ENCODE measurements at regions not wholly inside any gene's neighbourhood (a gene's known extent, or its start where the extent isn't known, plus 50 kb on each side); places are given as distances from the start of the nearest gene placed in this dataset.

GRCh38 chr3:139267300-139268246 lies 76.2 kb upstream of the MRPS22 start:
- no peak for TF ChIP-seq POLR2A (IDR thresholded peaks at IDR 0.05)
- TF ChIP-seq, protein P1, sequence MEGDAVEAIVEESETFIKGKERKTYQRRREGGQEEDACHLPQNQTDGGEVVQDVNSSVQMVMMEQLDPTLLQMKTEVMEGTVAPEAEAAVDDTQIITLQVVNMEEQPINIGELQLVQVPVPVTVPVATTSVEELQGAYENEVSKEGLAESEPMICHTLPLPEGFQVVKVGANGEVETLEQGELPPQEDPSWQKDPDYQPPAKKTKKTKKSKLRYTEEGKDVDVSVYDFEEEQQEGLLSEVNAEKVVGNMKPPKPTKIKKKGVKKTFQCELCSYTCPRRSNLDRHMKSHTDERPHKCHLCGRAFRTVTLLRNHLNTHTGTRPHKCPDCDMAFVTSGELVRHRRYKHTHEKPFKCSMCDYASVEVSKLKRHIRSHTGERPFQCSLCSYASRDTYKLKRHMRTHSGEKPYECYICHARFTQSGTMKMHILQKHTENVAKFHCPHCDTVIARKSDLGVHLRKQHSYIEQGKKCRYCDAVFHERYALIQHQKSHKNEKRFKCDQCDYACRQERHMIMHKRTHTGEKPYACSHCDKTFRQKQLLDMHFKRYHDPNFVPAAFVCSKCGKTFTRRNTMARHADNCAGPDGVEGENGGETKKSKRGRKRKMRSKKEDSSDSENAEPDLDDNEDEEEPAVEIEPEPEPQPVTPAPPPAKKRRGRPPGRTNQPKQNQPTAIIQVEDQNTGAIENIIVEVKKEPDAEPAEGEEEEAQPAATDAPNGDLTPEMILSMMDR (IDR thresholded peaks at IDR 0.05): no peak
- TF ChIP-seq EP300 (IDR thresholded peaks at IDR 0.05): no peak

Measured in sigmoid colon (tissue), 4 donors.